IMR-90 (cell line): ENCODE measurements at regions not wholly inside any gene's neighbourhood (a gene's known extent, or its start where the extent isn't known, plus 50 kb on each side); places are given as distances from the start of the nearest gene placed in this dataset.

Source experiments
- ATAC-seq: fragments of 200-7000 bp; cut with Tn5 transposase; 2 replicates; pipeline ENCODE4 v1.9.1; 2020; ENCODE audit warnings: low read depth, mild to moderate bottlenecking, moderate library complexity
- BruUV-seq: library from RNA; stranded (reverse); fragments of 400-500 nt; replicated peaks from 2 replicates; lab custom pipeline; 2021; lab: Mats Ljungman, UMichigan
- CTCF ChIA-PET: fragments of 300-600 bp; formaldehyde crosslinking; extraction: SDS; loops from one replicate; lab custom pipeline; 2021; ENCODE audit warnings: antibody characterized with exemption; lab: Yijun Ruan, JAX
- POLR2A ChIA-PET: fragments of 300-600 bp; sonication (Branson Sonifier 250); formaldehyde crosslinking; loops from one replicate; lab custom pipeline; 2022; ENCODE audit warnings: antibody characterized with exemption; ENCODE audit not compliant: unreplicated experiment; lab: Charles Lee
- DNase-seq: peaks from one replicate; pipeline ENCODE4 v3.0.0; 2013
- H2AFZ ChIP-seq: replicated peaks from 2 replicates; pipeline ENCODE3; 2013; ENCODE audit warnings: low read length, mild to moderate bottlenecking; ENCODE audit not compliant: poor library complexity
- H2AK5ac ChIP-seq: 2 replicates; pipeline ENCODE4 v1.6.1; 2013; ENCODE audit warnings: low read depth, low read length, inconsistent platforms
- H2AK9ac ChIP-seq: replicated peaks from 2 replicates; pipeline ENCODE3; 2013; ENCODE audit warnings: mild to moderate bottlenecking, low read depth, low read length, moderate library complexity; ENCODE audit not compliant: poor library complexity
- H2BK120ac ChIP-seq: 2 replicates; pipeline ENCODE4 v1.6.1; 2013; ENCODE audit warnings: low read depth, low read length, inconsistent platforms
- H2BK15ac ChIP-seq: 3 replicates; pipeline ENCODE4 v1.6.1; 2013; ENCODE audit warnings: low read depth, low read length, inconsistent platforms
- H2BK20ac ChIP-seq: 2 replicates; pipeline ENCODE4 v1.6.1; 2013; ENCODE audit warnings: low read depth, mild to moderate bottlenecking, inconsistent platforms, low read length, moderate library complexity
- H2BK5ac ChIP-seq: 2 replicates; pipeline ENCODE4 v1.6.1; 2013; ENCODE audit warnings: mild to moderate bottlenecking, low read depth, low read length, inconsistent platforms; ENCODE audit not compliant: poor library complexity, severe bottlenecking
- H3K14ac ChIP-seq: replicated peaks from 2 replicates; pipeline ENCODE4 v1.6.1; 2013; ENCODE audit warnings: low read depth, low read length, inconsistent platforms
- H3K18ac ChIP-seq: 2 replicates; pipeline ENCODE4 v1.6.1; 2013; ENCODE audit warnings: low read depth, low read length, control low read depth
- H3K23ac ChIP-seq: 2 replicates; pipeline ENCODE4 v1.6.1; 2013; ENCODE audit warnings: low read depth, low read length, inconsistent platforms
- H3K27ac ChIP-seq: 2 replicates; pipeline ENCODE4 v1.5.1; 2013; ENCODE audit warnings: mild to moderate bottlenecking, control low read depth, low read length; ENCODE audit not compliant: insufficient read depth
- H3K27me3 ChIP-seq: 2 replicates; pipeline ENCODE4 v1.6.1; 2013; ENCODE audit warnings: low read length; ENCODE audit not compliant: control insufficient read depth, insufficient read depth
- H3K36me3 ChIP-seq: 2 replicates; pipeline ENCODE4 v1.6.1; 2013; ENCODE audit warnings: low read length, mixed read lengths; ENCODE audit not compliant: control insufficient read depth, insufficient read depth
- H3K4ac ChIP-seq: 2 replicates; pipeline ENCODE4 v1.6.1; 2013; ENCODE audit warnings: low read depth, low read length, inconsistent platforms
- H3K4me1 ChIP-seq: 2 replicates; pipeline ENCODE4 v1.6.1; 2013; ENCODE audit warnings: low read length, mixed read lengths; ENCODE audit not compliant: control insufficient read depth, insufficient read depth
- H3K4me2 ChIP-seq: 2 replicates; pipeline ENCODE4 v1.6.1; 2013; ENCODE audit warnings: low read depth, mild to moderate bottlenecking, control low read depth, low read length, moderate library complexity
- H3K4me3 ChIP-seq: 2 replicates; pipeline ENCODE4 v1.5.1; 2013; ENCODE audit warnings: low read depth, mild to moderate bottlenecking, control low read depth, low read length, moderate library complexity; ENCODE audit not compliant: insufficient read depth
- H3K56ac ChIP-seq: 2 replicates; pipeline ENCODE4 v1.6.1; 2013; ENCODE audit warnings: low read length, inconsistent platforms; ENCODE audit not compliant: insufficient read depth; ENCODE audit errors: extremely low read depth
- H3K79me1 ChIP-seq, 2 experiments: 2 replicates each; pipeline ENCODE4 v1.6.1; 2013; ENCODE audit warnings: low read length in 2 of 2, inconsistent platforms in 1 of 2, low read depth in 1 of 2
- H3K9ac ChIP-seq: 2 replicates; pipeline ENCODE4 v1.6.1; 2013; ENCODE audit warnings: low read depth, low read length, control low read depth
- H3K9me1 ChIP-seq: 2 replicates; pipeline ENCODE4 v1.6.1; 2013; ENCODE audit warnings: low read length, inconsistent platforms; ENCODE audit not compliant: insufficient read depth
- H3K9me3 ChIP-seq: 2 replicates; pipeline ENCODE4 v1.6.1; 2013; ENCODE audit warnings: low read length; ENCODE audit not compliant: control insufficient read depth, insufficient read depth
- H4K20me1 ChIP-seq: 2 replicates; pipeline ENCODE4 v1.6.1; 2013; ENCODE audit warnings: low read length, inconsistent platforms; ENCODE audit not compliant: insufficient read depth
- H4K5ac ChIP-seq: 2 replicates; pipeline ENCODE4 v1.6.1; 2013; ENCODE audit warnings: mild to moderate bottlenecking, low read depth, low read length, control low read depth
- H4K8ac ChIP-seq, 2 experiments: 2 replicates each; pipeline ENCODE4 v1.6.1; 2013; ENCODE audit warnings: low read depth in 2 of 2, low read length in 2 of 2, control low read depth in 1 of 2, inconsistent platforms in 1 of 2
- H4K91ac ChIP-seq: 2 replicates; pipeline ENCODE4 v1.6.1; 2013; ENCODE audit warnings: low read depth, low read length, inconsistent platforms; ENCODE audit not compliant: insufficient read depth
- BHLHE40 ChIP-seq: fragments of 150-350 bp; IDR thresholded peaks from 2 replicates; pipeline ENCODE4 v1.6.1; 2016; ENCODE audit warnings: mild to moderate bottlenecking, low read depth, low read length
- CEBPB ChIP-seq: IDR thresholded peaks from 2 replicates; pipeline ENCODE4 v1.6.1; 2012; ENCODE audit warnings: low read depth, low read length, improper control_type of control experiment
- MAZ ChIP-seq: IDR thresholded peaks from 2 replicates; pipeline ENCODE4 v1.6.1; 2012; ENCODE audit warnings: low read depth, mild to moderate bottlenecking, low read length, improper control_type of control experiment, moderate library complexity, borderline replicate concordance
- MXI1 ChIP-seq: IDR thresholded peaks from 2 replicates; pipeline ENCODE4 v1.6.1; 2012; ENCODE audit warnings: low read depth, mild to moderate bottlenecking, low read length, moderate library complexity, borderline replicate concordance
- POLR2A ChIP-seq: IDR thresholded peaks from 2 replicates; pipeline ENCODE4 v1.6.1; 2012; ENCODE audit warnings: mild to moderate bottlenecking, low read depth, low read length
- RCOR1 ChIP-seq: IDR thresholded peaks from 2 replicates; pipeline ENCODE4 v1.6.1; 2012; ENCODE audit warnings: mild to moderate bottlenecking, low read length, improper control_type of control experiment; ENCODE audit not compliant: insufficient replicate concordance
- SMC3 ChIP-seq: fragments of 150-350 bp; IDR thresholded peaks from 2 replicates; pipeline ENCODE4 v1.6.1; 2016; ENCODE audit warnings: low read depth, mild to moderate bottlenecking, antibody characterized with exemption, low read length, moderate library complexity
- USF2 ChIP-seq: fragments of 150-350 bp; IDR thresholded peaks from 2 replicates; pipeline ENCODE4 v1.6.1; 2017; ENCODE audit warnings: mild to moderate bottlenecking, antibody characterized with exemption, low read length, low read depth
- WGBS, 2 experiments: methylation state at CpG; one replicate each; pipeline versions ENCODE4 v1.1.5 to v1.1.7; 2013; ENCODE audit warnings: missing lambda C conversion rate in 2 of 2; ENCODE audit not compliant: insufficient read length in 1 of 2; ENCODE audit errors: extremely low coverage in 2 of 2; 5-methylcytosine and 5-hydroxymethylcytosine counted together
- dilution Hi-C: fragments of 300-500 bp; cut with HindIII; formaldehyde crosslinking; loops from one replicate; pipeline ENCODE4 v1.14.3; 2018; ENCODE audit warnings: low sequenced_read_pairs; ENCODE audit not compliant: unreplicated experiment
- in situ Hi-C: fragments of 300-500 bp; cut with MboI; formaldehyde crosslinking; loops from 3 replicates; pipeline ENCODE4 v1.14.3; 2019; ENCODE audit warnings: low sequenced_read_pairs, inconsistent platforms, mixed read lengths
- intact Hi-C: fragments of 100-400 bp; cut with micrococcal nuclease; formaldehyde crosslinking; loops from 2 replicates; pipeline ENCODE4 v1.10.0; 2022
- TF ChIP-seq, protein P1 (sequence below): conservative IDR thresholded peaks from 2 replicates; pipeline ENCODE4 v1.5.1; 2012; ENCODE audit warnings: mild to moderate bottlenecking, low read depth, low read length, improper control_type of control experiment

DNA sequence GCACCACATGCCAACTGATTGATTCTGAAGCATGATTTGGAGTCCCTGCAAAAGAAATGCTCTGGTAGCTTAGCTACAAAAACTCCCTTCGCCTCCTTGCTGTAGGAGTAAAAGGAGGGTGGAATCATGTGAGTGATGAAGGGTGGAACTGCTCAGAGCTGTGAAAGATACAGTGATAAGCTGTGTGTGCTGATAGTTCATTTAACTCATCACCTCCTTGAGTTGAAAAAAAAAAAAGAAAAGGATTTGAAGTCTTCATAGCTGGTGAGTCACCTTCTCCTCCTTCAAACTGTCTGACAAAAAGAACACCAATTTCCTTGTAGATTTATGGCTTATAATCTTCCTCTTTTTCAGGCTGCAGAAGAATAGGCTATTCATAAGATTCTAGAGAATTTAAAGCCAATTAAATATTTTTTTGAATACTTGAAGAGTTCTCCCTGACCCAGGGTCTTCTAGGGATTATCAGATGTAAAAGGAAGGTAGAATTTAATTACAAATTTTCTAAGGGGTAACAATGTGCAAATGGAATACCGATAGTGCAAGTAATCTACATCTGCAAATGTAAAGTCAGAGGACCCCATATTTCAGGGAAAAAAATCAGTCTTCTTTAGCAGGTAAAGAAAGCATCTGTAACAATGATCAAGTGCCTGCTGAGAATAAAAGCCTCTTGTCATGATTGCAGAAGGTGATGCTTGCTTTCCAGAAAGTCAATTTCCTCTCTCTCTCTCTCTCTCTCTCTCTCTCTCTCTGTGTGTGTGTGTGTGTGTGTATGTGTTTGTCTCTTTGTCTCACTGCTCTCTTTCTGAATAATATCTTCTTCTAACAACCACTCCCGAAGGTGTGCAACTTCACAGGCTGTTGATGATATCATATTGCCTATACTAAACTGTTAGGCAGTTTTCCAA lies 208.8 kb upstream of the VEGFC start:
- Histone ChIP-seq H3K4me1 (peaks cover 7% of the 10 kb centered on the region), H3K56ac (peak overlapping the region; percentile 10; the same call in 1 of the 2 replicates), H2BK15ac (peak overlapping the region; percentile 70; the same call in 2 of the 3 replicates), H3K4me3 (no peak overlapping the region), H3K9me3 (no peaks in the 10 kb centered on the region), H3K79me1 (0 out of 4 replicates have a peak, but pooled peaks cover 2 to 3% of the 10 kb centered on the region in 2 experiments), H2AK5ac (peak overlapping the region; percentile 70; the same call in 1 of the 2 replicates), H3K4ac (peak overlapping the region; percentile 58; the same call in 1 of the 2 replicates), H4K5ac (no peak overlapping the region; the same call in 1 of the 2 replicates), H3K27ac (no peak overlapping the region), H3K23ac (no peak overlapping the region), H2AFZ (peak overlapping the region; percentile 79), H3K36me3 (no peaks in the 10 kb centered on the region), H3K27me3 (no peaks in the 10 kb centered on the region), H2BK120ac (peak overlapping the region; percentile 71), H2BK5ac (peak overlapping the region; percentile 63), H3K14ac (peak overlapping the region; percentile 86; the same call in 1 of the 2 replicates), H3K9ac (no peak overlapping the region; the same call in 1 of the 2 replicates), H3K9me1 (peaks cover 3% of the 10 kb centered on the region; the same call in 1 of the 2 replicates), H3K18ac (peak overlapping the region; percentile 73; the same call in 1 of the 2 replicates), H3K4me2 (peak overlapping the region; percentile 13; the same call in 1 of the 2 replicates), H2BK20ac (peak overlapping the region; percentile 33; the same call in 1 of the 2 replicates), H2AK9ac (no peak overlapping the region), H4K8ac (peak overlapping the region; percentile 46 to 57; a peak in 2 of 4 replicates), H4K20me1 (no peaks in the 10 kb centered on the region), H4K91ac (peak overlapping the region; percentile 30; the same call in 1 of the 2 replicates)
- no CpG with 5 or more reads among the region's 3 CpGs for WGBS, 2 experiments
- dilution Hi-C loops (no loop called here), intact Hi-C loops (no loop called here), in situ Hi-C loops (no loop called here)
- BruUV-seq, result no TSS peak
- ATAC-seq (peak; percentile 33), DNase-seq (peak; percentile 65)
- ChIA-PET CTCF (no interaction called here), POLR2A (interaction anchor here (0.6 kb wide), 1 partner anchor 43 kb away, joined by 8 read pairs; no protein-coding TSS in a partner anchor)
- TF ChIP-seq MAZ (no peak), USF2 (no peak), RCOR1 (no peak), POLR2A (no peak), CEBPB (no peak), SMC3 (no peak), MXI1 (no peak), BHLHE40 (no peak)
- TF ChIP-seq, protein P1, sequence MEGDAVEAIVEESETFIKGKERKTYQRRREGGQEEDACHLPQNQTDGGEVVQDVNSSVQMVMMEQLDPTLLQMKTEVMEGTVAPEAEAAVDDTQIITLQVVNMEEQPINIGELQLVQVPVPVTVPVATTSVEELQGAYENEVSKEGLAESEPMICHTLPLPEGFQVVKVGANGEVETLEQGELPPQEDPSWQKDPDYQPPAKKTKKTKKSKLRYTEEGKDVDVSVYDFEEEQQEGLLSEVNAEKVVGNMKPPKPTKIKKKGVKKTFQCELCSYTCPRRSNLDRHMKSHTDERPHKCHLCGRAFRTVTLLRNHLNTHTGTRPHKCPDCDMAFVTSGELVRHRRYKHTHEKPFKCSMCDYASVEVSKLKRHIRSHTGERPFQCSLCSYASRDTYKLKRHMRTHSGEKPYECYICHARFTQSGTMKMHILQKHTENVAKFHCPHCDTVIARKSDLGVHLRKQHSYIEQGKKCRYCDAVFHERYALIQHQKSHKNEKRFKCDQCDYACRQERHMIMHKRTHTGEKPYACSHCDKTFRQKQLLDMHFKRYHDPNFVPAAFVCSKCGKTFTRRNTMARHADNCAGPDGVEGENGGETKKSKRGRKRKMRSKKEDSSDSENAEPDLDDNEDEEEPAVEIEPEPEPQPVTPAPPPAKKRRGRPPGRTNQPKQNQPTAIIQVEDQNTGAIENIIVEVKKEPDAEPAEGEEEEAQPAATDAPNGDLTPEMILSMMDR, result no peak
